Fibroblast of lung (primary cell): ENCODE measurements at regions not wholly inside any gene's neighbourhood (a gene's known extent, or its start where the extent isn't known, plus 50 kb on each side); places are given as distances from the start of the nearest gene placed in this dataset.

ENCODE experiments used
- CTCF ChIP-seq, 2 donors: IDR thresholded peaks in 1 of 2; conservative IDR thresholded peaks in 1 of 2; 1 replicate in 1 of 2; 2 replicates in 1 of 2; pipeline ENCODE4 v1.5.1; 2011 to 2012; ENCODE audit warnings: low read length in 2 of 2, control low read depth in 1 of 2, inconsistent platforms in 1 of 2, low read depth in 1 of 2, mild to moderate bottlenecking in 1 of 2
- EZH2 ChIP-seq: IDR thresholded peaks from 2 replicates; pipeline ENCODE4 v1.5.1; 2012; ENCODE audit warnings: low read length, control low read depth, mild to moderate bottlenecking; ENCODE audit errors: missing control alignments

GRCh38 chr12:58776144-58776543, 144.2 kb downstream of the LRIG3 start:
- TF ChIP-seq CTCF (conservative IDR thresholded peaks at IDR 0.05 in 1 of 2, IDR thresholded peaks at IDR 0.05 in 1 of 2; ENCODE audit: low read depth in 1 of 2, low read length in 2 of 2) = no peak
- no peak for TF ChIP-seq EZH2
